Ascending aorta (tissue), 2 donors: ENCODE measurements at regions not wholly inside any gene's neighbourhood (a gene's known extent, or its start where the extent isn't known, plus 50 kb on each side); places are given as distances from the start of the nearest gene placed in this dataset.
"Not testable (repeated sequence)": the region's sequence is repeated elsewhere in the genome, so short reads cannot be mapped to it uniquely, and the experiment has no call there.

Experiments
- DNase-seq, 2 donors: peaks; one replicate each; pipeline ENCODE4 v3.0.0-alpha.2; 2019; ENCODE audit warnings: low spot score in 2 of 2
- H3K27ac ChIP-seq, 2 donors: fragments of 200-600 bp; sonication (generic); one replicate each; pipeline ENCODE4 v1.5.1; 2016 to 2017; ENCODE audit warnings: mild to moderate bottlenecking in 1 of 2
- H3K27me3 ChIP-seq: fragments of 200-600 bp; sonication (generic); one replicate; pipeline ENCODE4 v1.5.1; 2017
- H3K36me3 ChIP-seq, 2 donors: fragments of 200-600 bp; sonication (generic); one replicate each; pipeline ENCODE4 v1.5.1; 2016
- H3K4me1 ChIP-seq, 2 donors: fragments of 200-600 bp; sonication (generic); one replicate each; pipeline ENCODE4 v1.5.1; 2016 to 2017; ENCODE audit warnings: mild to moderate bottlenecking in 1 of 2
- H3K4me3 ChIP-seq, 2 donors: fragments of 200-600 bp; sonication (generic); one replicate each; pipeline ENCODE4 v1.5.1; 2016 to 2017; ENCODE audit warnings: mild to moderate bottlenecking in 1 of 2
- H3K9me3 ChIP-seq, 2 donors: fragments of 200-600 bp; sonication (generic); one replicate each; pipeline ENCODE4 v1.5.1; 2016
- intact Hi-C: fragments of 100-400 bp; cut with DNase I; formaldehyde crosslinking; loops from one replicate; pipeline ENCODE4 v1.15.1; 2023
- TF ChIP-seq, protein P1 (sequence below), 3 experiments: fragments of 200-600 bp in 2 of 3; fragments of 450-650 bp in 1 of 3; sonication (generic) in 2 of 3; IDR thresholded peaks; one replicate each; pipeline ENCODE4 v1.5.1; 2016 to 2019; ENCODE audit warnings: antibody characterized with exemption in 3 of 3, mild to moderate bottlenecking in 1 of 3, moderate library complexity in 1 of 3

- Histone ChIP-seq H3K27ac (no peak overlapping the region), H3K4me3 (no peak overlapping the region), H3K4me1 (peaks cover 0 to 3% of the 10 kb centered on the region in 2 donors), H3K9me3 (no peaks in the 10 kb centered on the region), H3K36me3 (no peaks in the 10 kb centered on the region), H3K27me3 (no peaks in the 10 kb centered on the region)
- DNase-seq, result no peak
- intact Hi-C loops, result no loop called here
- TF ChIP-seq, protein P1, sequence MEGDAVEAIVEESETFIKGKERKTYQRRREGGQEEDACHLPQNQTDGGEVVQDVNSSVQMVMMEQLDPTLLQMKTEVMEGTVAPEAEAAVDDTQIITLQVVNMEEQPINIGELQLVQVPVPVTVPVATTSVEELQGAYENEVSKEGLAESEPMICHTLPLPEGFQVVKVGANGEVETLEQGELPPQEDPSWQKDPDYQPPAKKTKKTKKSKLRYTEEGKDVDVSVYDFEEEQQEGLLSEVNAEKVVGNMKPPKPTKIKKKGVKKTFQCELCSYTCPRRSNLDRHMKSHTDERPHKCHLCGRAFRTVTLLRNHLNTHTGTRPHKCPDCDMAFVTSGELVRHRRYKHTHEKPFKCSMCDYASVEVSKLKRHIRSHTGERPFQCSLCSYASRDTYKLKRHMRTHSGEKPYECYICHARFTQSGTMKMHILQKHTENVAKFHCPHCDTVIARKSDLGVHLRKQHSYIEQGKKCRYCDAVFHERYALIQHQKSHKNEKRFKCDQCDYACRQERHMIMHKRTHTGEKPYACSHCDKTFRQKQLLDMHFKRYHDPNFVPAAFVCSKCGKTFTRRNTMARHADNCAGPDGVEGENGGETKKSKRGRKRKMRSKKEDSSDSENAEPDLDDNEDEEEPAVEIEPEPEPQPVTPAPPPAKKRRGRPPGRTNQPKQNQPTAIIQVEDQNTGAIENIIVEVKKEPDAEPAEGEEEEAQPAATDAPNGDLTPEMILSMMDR (IDR thresholded peaks at IDR 0.05), result no peak
These were observed 104.3 kb upstream of the RANBP3L start for GRCh38 chr5:36406023-36406422.

GRCh38 chr5:36407396-36407795 lies 105.7 kb upstream of the RANBP3L start:
- intact Hi-C loops, result no loop called here
- H3K9me3 ChIP-seq, result no peaks in the 10 kb centered on the region
- TF ChIP-seq, protein P1 (IDR thresholded peaks at IDR 0.05), result no peak

GRCh38 chr5:36409711-36410110 lies 108.0 kb upstream of the RANBP3L start:
- DNase-seq, H3K27ac ChIP-seq, H3K4me1 ChIP-seq, H3K27me3 ChIP-seq, intact Hi-C loops, H3K9me3 ChIP-seq, H3K36me3 ChIP-seq, H3K4me3 ChIP-seq: not testable (repeated sequence)

More at GRCh38 chr5:36407396-36407795, 105.7 kb upstream of the RANBP3L start:
- DNase-seq, result no peak
- H3K27ac ChIP-seq, result no peak overlapping the region
- H3K36me3 ChIP-seq, result no peaks in the 10 kb centered on the region
- no peak overlapping the region for H3K4me3 ChIP-seq
- no peaks in the 10 kb centered on the region for H3K27me3 ChIP-seq
- H3K4me1 ChIP-seq, result peaks cover 0 to 3% of the 10 kb centered on the region in 2 donors

- H3K4me1 ChIP-seq, H3K36me3 ChIP-seq, H3K27ac ChIP-seq, H3K9me3 ChIP-seq, intact Hi-C loops, DNase-seq, H3K4me3 ChIP-seq, H3K27me3 ChIP-seq: not testable (repeated sequence)
These were observed 109.0 kb upstream of the RANBP3L start for GRCh38 chr5:36410672-36411071.

GRCh38 chr5:36414869-36415282 lies 113.2 kb upstream of the RANBP3L start:
- H3K9me3 ChIP-seq, result no peaks in the 10 kb centered on the region
- intact Hi-C loops, result loop anchor here (1.0 kb wide), 2 partner anchors 92 to 278 kb away; no protein-coding TSS in a partner anchor

DNA sequence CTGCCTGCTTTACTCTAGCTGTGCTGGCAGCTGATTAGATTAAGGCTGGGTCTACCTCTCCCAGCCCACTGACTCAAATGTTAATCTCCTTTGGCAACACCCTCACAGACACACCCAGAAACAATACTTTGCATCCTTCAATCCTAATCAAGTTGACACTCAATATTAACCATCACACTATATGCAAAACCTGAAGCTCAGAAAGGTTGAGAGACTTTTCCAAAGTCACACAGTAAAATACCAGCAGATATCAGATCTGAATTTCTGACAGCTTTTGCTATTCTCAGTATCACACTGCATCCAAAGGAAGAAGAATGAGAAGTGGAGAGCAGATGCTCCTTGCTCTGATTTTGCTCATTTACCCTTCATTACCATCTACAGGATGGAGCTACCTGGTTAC lies 114.9 kb upstream of the RANBP3L start:
- intact Hi-C loops, result no loop called here
- no peaks in the 10 kb centered on the region for H3K36me3 ChIP-seq
- no peaks in the 10 kb centered on the region for H3K9me3 ChIP-seq
- no peak overlapping the region for H3K4me3 ChIP-seq
- H3K27me3 ChIP-seq, result no peaks in the 10 kb centered on the region
- H3K4me1 ChIP-seq, result no peaks in the 10 kb centered on the region
- TF ChIP-seq, protein P1 (IDR thresholded peaks at IDR 0.05), result no peak
- no peak overlapping the region for H3K27ac ChIP-seq
- no peak for DNase-seq

More at GRCh38 chr5:36414869-36415282, 113.2 kb upstream of the RANBP3L start:
- no peaks in the 10 kb centered on the region for H3K4me1 ChIP-seq
- H3K4me3 ChIP-seq, result no peak overlapping the region
- TF ChIP-seq, protein P1 (IDR thresholded peaks at IDR 0.05), result peak; percentile 33 to 60 (median 37)
- H3K27me3 ChIP-seq, result no peaks in the 10 kb centered on the region
- DNase-seq, result no peak
- H3K27ac ChIP-seq, result no peak overlapping the region
- H3K36me3 ChIP-seq, result no peaks in the 10 kb centered on the region

DNA sequence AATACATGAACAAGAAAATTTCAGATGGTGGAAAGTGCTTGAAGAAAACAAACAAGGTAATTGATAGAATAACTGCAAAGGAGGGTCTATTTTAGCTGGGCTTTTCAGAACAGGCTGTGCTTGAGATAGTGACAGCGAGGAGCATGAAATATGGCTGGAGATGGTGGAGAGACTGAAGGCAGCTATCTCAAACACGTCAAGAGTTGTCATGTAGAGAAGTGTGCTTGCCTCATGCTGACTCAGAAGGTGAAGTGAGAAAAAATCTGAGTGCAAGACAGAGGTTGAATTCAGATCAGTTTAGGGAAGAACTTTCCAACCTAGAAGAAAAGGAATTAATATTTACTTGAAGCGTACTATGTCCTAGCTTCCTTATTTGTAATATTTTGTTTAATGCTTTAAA lies 115.5 kb upstream of the RANBP3L start:
- no peak for DNase-seq
- no peaks in the 10 kb centered on the region for H3K9me3 ChIP-seq
- no peaks in the 10 kb centered on the region for H3K27me3 ChIP-seq
- no peaks in the 10 kb centered on the region for H3K4me1 ChIP-seq
- no peak overlapping the region for H3K4me3 ChIP-seq
- no peaks in the 10 kb centered on the region for H3K36me3 ChIP-seq
- TF ChIP-seq, protein P1 (IDR thresholded peaks at IDR 0.05), result no peak
- H3K27ac ChIP-seq, result no peak overlapping the region
- intact Hi-C loops, result no loop called here
